ENCODE measurements at regions not wholly inside any gene's neighbourhood (a gene's known extent, or its start where the extent isn't known, plus 50 kb on each side); places are given as distances from the start of the nearest gene placed in this dataset.

- WGBS, 4 donors, result 94 to 96% (median 95%) methylated on average over 8 of the region's 8 CpGs
- TF ChIP-seq POLR2A (IDR thresholded peaks at IDR 0.05), result no peak
- no peak for DNase-seq
- Histone ChIP-seq H3K36me3 (no peaks in the 10 kb centered on the region), H3K27me3 (peaks cover 19 to 90% (median 45%) of the 10 kb centered on the region in 9 donors), H3K4me3 (no peak overlapping the region), H3K9me3 (no peaks in the 10 kb centered on the region), H3K27ac (no peak overlapping the region), H3K4me1 (peaks cover 0 to 14% (median 4%) of the 10 kb centered on the region in 12 donors)
- intact Hi-C loops (cut with DNase I), result no loop called here
- ATAC-seq, result no peak
Observed at GRCh38 chr17:73899839-73900238, 255.6 kb upstream of the SDK2 start.

GRCh38 chr17:73900516-73900915, 256.3 kb upstream of the SDK2 start:
- WGBS, 4 donors, result 80 to 85% (median 83%) methylated on average over 5 to 7 of the region's 7 CpGs
- peaks cover 0 to 14% (median 4%) of the 10 kb centered on the region in 12 donors for H3K4me1 ChIP-seq
- no peak for ATAC-seq
- no peaks in the 10 kb centered on the region for H3K9me3 ChIP-seq
- intact Hi-C loops (cut with DNase I), result no loop called here
- DNase-seq, result no peak
- H3K4me3 ChIP-seq, result no peak overlapping the region
- H3K27me3 ChIP-seq, result peaks cover 19 to 88% (median 45%) of the 10 kb centered on the region in 9 donors
- TF ChIP-seq POLR2A (IDR thresholded peaks at IDR 0.05) (no peak), CTCF (IDR thresholded peaks at IDR 0.05) (no peak)
- no peak overlapping the region for H3K27ac ChIP-seq
- no peaks in the 10 kb centered on the region for H3K36me3 ChIP-seq

- H3K27me3 ChIP-seq, result peaks cover 19 to 89% (median 46%) of the 10 kb centered on the region in 9 donors
- 83 to 85% (median 85%) methylated on average over 2 of the region's 2 CpGs for WGBS, 4 donors
- DNase-seq, result no peak
Observed at GRCh38 chr17:73901249-73901648, 257.0 kb upstream of the SDK2 start.

GRCh38 chr17:73901661-73902415, 257.6 kb upstream of the SDK2 start:
- Histone ChIP-seq H3K9me3 (no peaks in the 10 kb centered on the region), H3K27ac (no peak overlapping the region), H3K36me3 (no peaks in the 10 kb centered on the region), H3K4me3 (peak overlapping the region; percentile 20 to 52 (median 37)), H3K4me1 (peaks cover 0 to 14% (median 4%) of the 10 kb centered on the region in 12 donors), H3K27me3 (peaks cover 19 to 88% (median 52%) of the 10 kb centered on the region in 9 donors)
- peak in 3 of 4 donors; percentile 63 to 72 (median 66) for ATAC-seq
- intact Hi-C loops (cut with DNase I), result no loop called here
- DNase-seq, result peak; percentile 21 to 75 (median 42)
- WGBS, 4 donors, result 4 to 5% (median 4%) methylated on average over 43 to 49 of the region's 49 CpGs
- TF ChIP-seq CTCF (IDR thresholded peaks at IDR 0.05), result no peak
- no peak for TF ChIP-seq POLR2A (IDR thresholded peaks at IDR 0.05)

More at GRCh38 chr17:73901249-73901648, 257.0 kb upstream of the SDK2 start:
- peak overlapping the region in 6 of 12 donors; percentile 22 to 51 (median 31) for H3K4me3 ChIP-seq
- ATAC-seq, result no peak
- no peak overlapping the region for H3K27ac ChIP-seq
- H3K36me3 ChIP-seq, result no peaks in the 10 kb centered on the region
- H3K4me1 ChIP-seq, result peaks cover 0 to 14% (median 4%) of the 10 kb centered on the region in 12 donors
- no peak for TF ChIP-seq CTCF (IDR thresholded peaks at IDR 0.05)
- TF ChIP-seq POLR2A (IDR thresholded peaks at IDR 0.05), result no peak
- no peaks in the 10 kb centered on the region for H3K9me3 ChIP-seq
- intact Hi-C loops (cut with DNase I), result no loop called here
